ENCODE measurements at regions not wholly inside any gene's neighbourhood (a gene's known extent, or its start where the extent isn't known, plus 50 kb on each side); places are given as distances from the start of the nearest gene placed in this dataset.
A peak's percentile ranks its signal among the peaks of the same experiment; 100 is the strongest.

GRCh38 chr10:105797234-105797890 is 1156.3 kb downstream of the SORCS3 start:
- no peak overlapping the region for H3K9ac ChIP-seq (ENCODE audit: insufficient read depth in 1 of 2, low read length in 2 of 2)
- TF ChIP-seq CTCF (IDR thresholded peaks at IDR 0.05; ENCODE audit: control extremely low read depth, extremely low read depth): peak; percentile 14
- 53 to 61% methylated on average over 6 of the region's 6 CpGs for WGBS, 2 donors
- H3K27me3 ChIP-seq (ENCODE audit: control insufficient read depth in 3 of 3, insufficient read depth in 3 of 3, low read length in 2 of 3): no peaks in the 10 kb centered on the region
- no peaks in the 10 kb centered on the region for H3K4me1 ChIP-seq (ENCODE audit: control insufficient read depth in 5 of 5, insufficient read depth in 5 of 5, low read length in 5 of 5)
- DNase-seq (peak in 2 of 3 donors; percentile 61 to 76), ATAC-seq (ENCODE audit: insufficient read depth, low FRiP score) (peak; percentile 79)
- no peak overlapping the region for H3K27ac ChIP-seq (ENCODE audit: low read depth in 1 of 2, low read length in 1 of 2)
- H3K4me3 ChIP-seq: no peak overlapping the region
- no peaks in the 10 kb centered on the region for H3K36me3 ChIP-seq (ENCODE audit: control insufficient read depth in 4 of 4, insufficient read depth in 4 of 4, low read length in 4 of 4)
- no peaks in the 10 kb centered on the region for H3K9me3 ChIP-seq (ENCODE audit: control insufficient read depth in 4 of 4, insufficient read depth in 3 of 4, low read length in 3 of 4)

- Histone ChIP-seq H3K27ac (ENCODE audit: low read depth in 1 of 2, low read length in 1 of 2) (no peak overlapping the region), H3K9me3 (ENCODE audit: control insufficient read depth in 4 of 4, insufficient read depth in 3 of 4, low read length in 3 of 4) (no peaks in the 10 kb centered on the region), H3K27me3 (ENCODE audit: control insufficient read depth in 3 of 3, insufficient read depth in 3 of 3, low read length in 2 of 3) (no peaks in the 10 kb centered on the region), H3K4me3 (no peak overlapping the region), H3K9ac (ENCODE audit: insufficient read depth in 1 of 2, low read length in 2 of 2) (no peak overlapping the region), H3K4me1 (ENCODE audit: control insufficient read depth in 5 of 5, insufficient read depth in 5 of 5, low read length in 5 of 5) (no peaks in the 10 kb centered on the region), H3K36me3 (ENCODE audit: control insufficient read depth in 4 of 4, insufficient read depth in 4 of 4, low read length in 4 of 4) (no peaks in the 10 kb centered on the region)
- WGBS, 2 donors: 68 to 71% methylated on average over 3 of the region's 3 CpGs
- DNase-seq: no peak
- ATAC-seq (ENCODE audit: insufficient read depth, low FRiP score): no peak
- TF ChIP-seq CTCF (IDR thresholded peaks at IDR 0.05; ENCODE audit: control extremely low read depth, extremely low read depth): no peak
These were observed 1152.0 kb downstream of the SORCS3 start for GRCh38 chr10:105793071-105793470.

- no peak for DNase-seq
- 50 to 65% methylated on average over 3 of the region's 3 CpGs for WGBS, 2 donors
- no peak for TF ChIP-seq CTCF (IDR thresholded peaks at IDR 0.05; ENCODE audit: control extremely low read depth, extremely low read depth)
These were observed 1144.6 kb downstream of the SORCS3 start for GRCh38 chr10:105785721-105786120.

More at GRCh38 chr10:105785721-105786120, 1144.6 kb downstream of the SORCS3 start:
- Histone ChIP-seq H3K9me3 (ENCODE audit: control insufficient read depth in 4 of 4, insufficient read depth in 3 of 4, low read length in 3 of 4) (peaks cover 0 to 7% (median 0%) of the 10 kb centered on the region in 4 donors), H3K27me3 (ENCODE audit: control insufficient read depth in 3 of 3, insufficient read depth in 3 of 3, low read length in 2 of 3) (no peaks in the 10 kb centered on the region), H3K4me3 (no peak overlapping the region), H3K27ac (ENCODE audit: low read depth in 1 of 2, low read length in 1 of 2) (no peak overlapping the region), H3K36me3 (ENCODE audit: control insufficient read depth in 4 of 4, insufficient read depth in 4 of 4, low read length in 4 of 4) (no peaks in the 10 kb centered on the region), H3K9ac (ENCODE audit: insufficient read depth in 1 of 2, low read length in 2 of 2) (no peak overlapping the region), H3K4me1 (ENCODE audit: control insufficient read depth in 5 of 5, insufficient read depth in 5 of 5, low read length in 5 of 5) (no peaks in the 10 kb centered on the region)
- ATAC-seq (ENCODE audit: insufficient read depth, low FRiP score): no peak

Measured in lung (tissue), 11 donors.